Activated CD4-positive, CD25-positive, alpha-beta regulatory T cell treated with anti-CD3 and anti-CD28 coated beads, Interleukin-2, amount 50 U/mL, for 24 hours (primary cell): ENCODE measurements at regions not wholly inside any gene's neighbourhood (a gene's known extent, or its start where the extent isn't known, plus 50 kb on each side); places are given as distances from the start of the nearest gene placed in this dataset.
"Not testable (repeated sequence)": the region's sequence is repeated elsewhere in the genome, so short reads cannot be mapped to it uniquely, and the experiment has no call there.

Experiments used
- ATAC-seq, 2 donors: fragments of 150-1000 bp; cut with Tn5 transposase; one replicate each; pipeline ENCODE4 v1.10.0; 2021; ENCODE audit warnings: mild to moderate bottlenecking in 1 of 2, moderate library complexity in 1 of 2

GRCh38 chr6:80485494-80485893 lies 379.0 kb downstream of the BCKDHB start:
- ATAC-seq, result not testable (repeated sequence)

GRCh38 chr6:80482056-80482455 lies 375.6 kb downstream of the BCKDHB start:
- no peak for ATAC-seq

GRCh38 chr6:80480421-80481157 lies 374.1 kb downstream of the BCKDHB start:
- ATAC-seq, result no peak

- ATAC-seq, result no peak
Measured at GRCh38 chr6:80478030-80478429, 371.6 kb downstream of the BCKDHB start.

- ATAC-seq, result no peak
Measured at GRCh38 chr6:80477591-80477990, 371.1 kb downstream of the BCKDHB start.

- no peak for ATAC-seq
Measured at GRCh38 chr6:80472271-80472670, 365.8 kb downstream of the BCKDHB start.

GRCh38 chr6:80469977-80470376 lies 363.5 kb downstream of the BCKDHB start:
- ATAC-seq, result no peak

GRCh38 chr6:80468398-80468797 lies 361.9 kb downstream of the BCKDHB start:
- no peak for ATAC-seq

GRCh38 chr6:80467408-80467807 lies 360.9 kb downstream of the BCKDHB start:
- no peak for ATAC-seq

GRCh38 chr6:80466981-80467380 lies 360.5 kb downstream of the BCKDHB start:
- ATAC-seq, result no peak

GRCh38 chr6:80465513-80465912 lies 359.0 kb downstream of the BCKDHB start:
- ATAC-seq, result no peak

- ATAC-seq, result no peak
Measured at GRCh38 chr6:80464901-80465300, 358.4 kb downstream of the BCKDHB start.

- no peak for ATAC-seq
Measured at GRCh38 chr6:80463197-80463596, 356.7 kb downstream of the BCKDHB start.

- no peak for ATAC-seq
Measured at GRCh38 chr6:80460257-80460865, 353.9 kb downstream of the BCKDHB start.

GRCh38 chr6:80457439-80457933 lies 351.0 kb downstream of the BCKDHB start:
- no peak for ATAC-seq

GRCh38 chr6:80456724-80457438 lies 350.4 kb downstream of the BCKDHB start:
- ATAC-seq, result no peak

- no peak for ATAC-seq
Measured at GRCh38 chr6:80454661-80455365, 348.3 kb downstream of the BCKDHB start.

GRCh38 chr6:80454197-80454596 lies 347.7 kb downstream of the BCKDHB start:
- ATAC-seq, result peak; percentile 58 to 64

- ATAC-seq, result no peak
Measured at GRCh38 chr6:80449726-80450125, 343.3 kb downstream of the BCKDHB start.

GRCh38 chr6:80446454-80447045 lies 340.1 kb downstream of the BCKDHB start:
- no peak for ATAC-seq

- ATAC-seq, result no peak
Measured at GRCh38 chr6:80445751-80446150, 339.3 kb downstream of the BCKDHB start.

GRCh38 chr6:80442366-80442765 lies 335.9 kb downstream of the BCKDHB start:
- ATAC-seq, result no peak

GRCh38 chr6:80441131-80441530 lies 334.7 kb downstream of the BCKDHB start:
- ATAC-seq, result no peak
